SK-N-DZ (cell line): ENCODE measurements at regions not wholly inside any gene's neighbourhood (a gene's known extent, or its start where the extent isn't known, plus 50 kb on each side); places are given as distances from the start of the nearest gene placed in this dataset.

ENCODE experiments used
- DNase-seq: peaks from one replicate; pipeline ENCODE4 v3.0.0-alpha.2; 2015; ENCODE audit warnings: low spot score

GRCh38 chr22:48576333-48577013 lies 1251.2 kb downstream of the BRD1 start:
- DNase-seq, result peak; percentile 35

- DNase-seq, result no peak
Measured at GRCh38 chr22:48575618-48576332, 1251.9 kb downstream of the BRD1 start.

- peak; percentile 52 for DNase-seq
Measured at GRCh38 chr22:48574776-48575617, 1252.7 kb downstream of the BRD1 start.

- no peak for DNase-seq
Measured at GRCh38 chr22:48573766-48574165, 1253.9 kb downstream of the BRD1 start.

- DNase-seq, result no peak
Measured at GRCh38 chr22:48572951-48573350, 1254.7 kb downstream of the BRD1 start.

GRCh38 chr22:48570912-48571311 lies 1256.8 kb downstream of the BRD1 start:
- no peak for DNase-seq

GRCh38 chr22:48569476-48570233 lies 1258.0 kb downstream of the BRD1 start:
- no peak for DNase-seq

- DNase-seq, result no peak
Measured at GRCh38 chr22:48568736-48569330, 1258.8 kb downstream of the BRD1 start.

- no peak for DNase-seq
Measured at GRCh38 chr22:48567213-48567975, 1260.3 kb downstream of the BRD1 start.

GRCh38 chr22:48566741-48567140 lies 1260.9 kb downstream of the BRD1 start:
- DNase-seq, result no peak

- no peak for DNase-seq
Measured at GRCh38 chr22:48565901-48566501, 1261.7 kb downstream of the BRD1 start.

- DNase-seq, result no peak
Measured at GRCh38 chr22:48564995-48565394, 1262.7 kb downstream of the BRD1 start.

GRCh38 chr22:48563966-48564330 lies 1263.7 kb downstream of the BRD1 start:
- no peak for DNase-seq

GRCh38 chr22:48563118-48563965 lies 1264.3 kb downstream of the BRD1 start:
- DNase-seq, result no peak

- no peak for DNase-seq
Measured at GRCh38 chr22:48561676-48562075, 1266.0 kb downstream of the BRD1 start.

GRCh38 chr22:48560836-48561235 lies 1266.8 kb downstream of the BRD1 start:
- DNase-seq, result no peak

GRCh38 chr22:48560389-48560751 lies 1267.3 kb downstream of the BRD1 start:
- DNase-seq, result no peak

- no peak for DNase-seq
Measured at GRCh38 chr22:48559647-48560388, 1267.9 kb downstream of the BRD1 start.
